ENCODE measurements at regions not wholly inside any gene's neighbourhood (a gene's known extent, or its start where the extent isn't known, plus 50 kb on each side); places are given as distances from the start of the nearest gene placed in this dataset.

DNA sequence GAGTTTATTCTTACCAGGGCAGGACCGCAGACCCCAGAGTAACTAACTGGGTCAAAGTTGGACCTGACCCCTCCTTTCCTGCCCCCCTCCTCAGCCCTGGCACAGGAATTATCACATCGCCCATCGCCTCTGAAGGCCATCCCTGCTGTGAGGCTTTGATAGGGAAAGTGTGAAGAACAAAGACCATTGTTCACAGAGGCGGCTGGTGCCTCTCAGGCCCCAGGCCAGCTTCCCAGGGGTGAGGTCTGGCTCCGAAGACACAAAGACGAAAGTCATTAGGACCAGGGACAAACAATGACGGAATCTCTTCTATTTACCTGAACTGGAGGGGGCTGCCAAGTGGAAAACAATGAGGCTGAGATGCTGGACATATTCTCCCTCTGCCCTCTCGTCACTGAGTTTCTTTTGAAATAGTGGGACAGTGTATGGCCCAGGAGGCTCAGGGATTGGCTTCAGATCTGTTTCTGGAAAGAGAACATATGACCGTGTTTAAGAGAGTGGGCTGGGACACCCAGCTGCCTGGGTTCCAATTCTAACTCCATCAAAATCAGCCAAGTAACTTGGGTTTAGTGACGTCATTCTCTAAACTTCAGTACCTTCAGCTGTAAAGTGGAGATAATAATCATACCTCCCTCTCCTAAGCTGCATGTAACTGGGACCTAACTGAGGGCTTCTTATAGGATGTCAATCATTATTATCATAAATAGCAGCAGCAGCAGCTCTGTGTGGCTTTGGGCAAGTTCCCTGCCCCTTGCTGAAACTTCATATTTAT lies 769.4 kb downstream of the MED13L start:
- ChIA-PET CTCF (no interaction called here), POLR2A (no interaction called here)
- Mint-ChIP-seq H3K9me3 (no peaks in the 10 kb centered on the region), H3K27me3 (no peaks in the 10 kb centered on the region), H3K27ac (no peak overlapping the region), H3K36me3 (ENCODE audit: low read depth) (no peaks in the 10 kb centered on the region), H3K4me3 (no peak overlapping the region), H3K4me1 (ENCODE audit: low read depth) (no peaks in the 10 kb centered on the region)
- intact Hi-C loops (cut with micrococcal nuclease): no loop called here
- no peak for ATAC-seq
- DNase-seq: no peak
- TF ChIP-seq CTCF (IDR thresholded peaks at IDR 0.05): no peak

- no peak for TF ChIP-seq CTCF (IDR thresholded peaks at IDR 0.05)
- DNase-seq (no peak), ATAC-seq (no peak)
- Mint-ChIP-seq H3K9me3 (no peaks in the 10 kb centered on the region), H3K27ac (no peak overlapping the region), H3K36me3 (ENCODE audit: low read depth) (no peaks in the 10 kb centered on the region), H3K4me1 (ENCODE audit: low read depth) (no peaks in the 10 kb centered on the region), H3K4me3 (no peak overlapping the region), H3K27me3 (no peaks in the 10 kb centered on the region)
- POLR2A ChIA-PET: no interaction called here
- intact Hi-C loops (cut with micrococcal nuclease): no loop called here
- CTCF ChIA-PET: no interaction called here
Observed at GRCh38 chr12:115507560-115507889, 770.0 kb downstream of the MED13L start.

DNA sequence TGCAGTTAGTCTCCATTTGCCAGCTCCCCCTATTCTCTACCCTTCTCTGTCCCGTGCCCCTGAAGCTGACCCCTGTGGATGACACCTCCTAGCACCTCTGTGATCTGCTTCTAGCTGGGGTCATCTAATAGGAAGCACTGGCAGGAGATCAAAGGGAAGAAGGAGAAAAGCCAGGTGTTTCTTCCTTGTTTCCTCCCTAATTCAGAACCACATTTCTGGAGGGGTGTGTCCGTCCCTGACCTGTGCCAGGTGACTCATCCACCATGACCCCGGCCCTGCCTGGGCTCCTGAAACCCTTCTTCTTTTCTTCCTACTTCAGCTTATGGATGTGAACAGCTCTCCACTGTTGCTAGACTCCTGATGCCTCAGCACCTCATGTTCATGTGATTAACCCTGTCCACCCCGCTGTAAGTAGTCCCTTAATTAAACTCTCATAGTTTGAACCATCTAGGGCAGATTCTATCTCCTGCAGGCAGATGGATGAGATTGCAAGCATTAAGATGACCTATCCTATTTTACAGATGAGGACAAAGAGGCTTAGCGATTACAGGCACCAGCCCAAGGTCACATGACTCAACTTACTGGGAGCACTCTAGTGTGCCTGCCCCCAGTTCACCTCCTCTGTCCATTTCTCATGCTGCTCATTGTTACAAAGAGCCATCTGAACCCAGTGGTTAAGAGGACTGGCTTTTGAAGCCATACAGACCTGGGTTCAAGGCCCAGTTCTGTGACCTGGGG lies 770.5 kb downstream of the MED13L start:
- H3K36me3 Mint-ChIP-seq (ENCODE audit: low read depth): no peaks in the 10 kb centered on the region
- H3K4me1 Mint-ChIP-seq (ENCODE audit: low read depth): no peaks in the 10 kb centered on the region
- no peak overlapping the region for H3K4me3 Mint-ChIP-seq
- no peak for ATAC-seq
- DNase-seq: no peak
- H3K27ac Mint-ChIP-seq: no peak overlapping the region
- ChIA-PET POLR2A (no interaction called here), CTCF (no interaction called here)
- intact Hi-C loops (cut with micrococcal nuclease): no loop called here
- TF ChIP-seq CTCF (IDR thresholded peaks at IDR 0.05): no peak
- H3K27me3 Mint-ChIP-seq: no peaks in the 10 kb centered on the region
- H3K9me3 Mint-ChIP-seq: no peaks in the 10 kb centered on the region

GRCh38 chr12:115504306-115505290 lies 772.9 kb downstream of the MED13L start:
- ChIA-PET CTCF (no interaction called here), POLR2A (no interaction called here)
- TF ChIP-seq CTCF (IDR thresholded peaks at IDR 0.05): no peak
- no peak overlapping the region for H3K27ac Mint-ChIP-seq
- DNase-seq (no peak), ATAC-seq (no peak)
- intact Hi-C loops (cut with micrococcal nuclease): no loop called here
- no peaks in the 10 kb centered on the region for H3K27me3 Mint-ChIP-seq
- no peak overlapping the region for H3K4me3 Mint-ChIP-seq
- no peaks in the 10 kb centered on the region for H3K9me3 Mint-ChIP-seq
- H3K36me3 Mint-ChIP-seq (ENCODE audit: low read depth): no peaks in the 10 kb centered on the region
- H3K4me1 Mint-ChIP-seq (ENCODE audit: low read depth): no peaks in the 10 kb centered on the region

Data from activated CD8-positive, alpha-beta T cell treated with anti-CD3 and anti-CD28 coated beads for 36 hours (primary cell).